ENCODE measurements at regions not wholly inside any gene's neighbourhood (a gene's known extent, or its start where the extent isn't known, plus 50 kb on each side); places are given as distances from the start of the nearest gene placed in this dataset.

DNA sequence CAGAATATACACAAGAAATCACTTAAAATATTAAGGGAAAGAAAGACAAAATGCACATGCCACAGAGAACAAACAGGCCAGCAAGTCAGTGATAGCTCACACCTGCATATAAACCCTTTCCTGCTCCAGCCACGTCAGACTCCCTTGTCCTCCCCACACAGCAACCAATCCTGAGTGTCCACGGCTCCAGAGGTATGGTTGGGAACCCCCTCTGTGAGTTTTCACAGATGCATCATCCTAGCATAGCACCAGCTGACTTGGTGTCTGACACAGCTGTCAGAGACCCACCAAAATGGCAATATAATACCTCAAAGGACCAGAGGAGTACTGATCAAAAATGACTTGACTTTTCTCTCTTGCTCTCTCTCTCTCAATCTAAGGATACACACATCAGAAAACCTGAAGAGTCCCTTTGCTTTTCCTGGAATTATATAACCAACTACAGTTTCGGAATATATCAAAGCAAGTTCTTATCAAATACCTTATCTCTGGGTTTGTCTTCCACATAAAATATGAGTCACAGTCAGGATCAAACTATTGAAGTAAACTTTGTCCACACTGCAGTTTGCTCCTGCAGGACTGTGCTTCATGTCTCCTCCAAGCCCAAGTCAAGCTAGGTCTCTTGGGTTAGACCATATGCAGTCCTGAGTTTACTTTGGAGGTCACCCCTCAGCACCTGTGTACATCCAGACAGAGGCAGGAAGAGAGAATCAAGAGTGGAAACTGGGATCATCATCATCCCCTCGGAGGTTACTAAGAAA, 187.1 kb upstream of the THBS1 start:
- H3K27ac Mint-ChIP-seq = no peak overlapping the region
- no peaks in the 10 kb centered on the region for H3K36me3 Mint-ChIP-seq (ENCODE audit: low read depth)
- TF ChIP-seq, protein P1, sequence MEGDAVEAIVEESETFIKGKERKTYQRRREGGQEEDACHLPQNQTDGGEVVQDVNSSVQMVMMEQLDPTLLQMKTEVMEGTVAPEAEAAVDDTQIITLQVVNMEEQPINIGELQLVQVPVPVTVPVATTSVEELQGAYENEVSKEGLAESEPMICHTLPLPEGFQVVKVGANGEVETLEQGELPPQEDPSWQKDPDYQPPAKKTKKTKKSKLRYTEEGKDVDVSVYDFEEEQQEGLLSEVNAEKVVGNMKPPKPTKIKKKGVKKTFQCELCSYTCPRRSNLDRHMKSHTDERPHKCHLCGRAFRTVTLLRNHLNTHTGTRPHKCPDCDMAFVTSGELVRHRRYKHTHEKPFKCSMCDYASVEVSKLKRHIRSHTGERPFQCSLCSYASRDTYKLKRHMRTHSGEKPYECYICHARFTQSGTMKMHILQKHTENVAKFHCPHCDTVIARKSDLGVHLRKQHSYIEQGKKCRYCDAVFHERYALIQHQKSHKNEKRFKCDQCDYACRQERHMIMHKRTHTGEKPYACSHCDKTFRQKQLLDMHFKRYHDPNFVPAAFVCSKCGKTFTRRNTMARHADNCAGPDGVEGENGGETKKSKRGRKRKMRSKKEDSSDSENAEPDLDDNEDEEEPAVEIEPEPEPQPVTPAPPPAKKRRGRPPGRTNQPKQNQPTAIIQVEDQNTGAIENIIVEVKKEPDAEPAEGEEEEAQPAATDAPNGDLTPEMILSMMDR (IDR thresholded peaks at IDR 0.05) = no peak
- no peak overlapping the region for H3K4me3 Mint-ChIP-seq
- DNase-seq = no peak
- H3K9me3 Mint-ChIP-seq = no peaks in the 10 kb centered on the region
- H3K27me3 Mint-ChIP-seq (ENCODE audit: low read depth, poor library complexity) = no peaks in the 10 kb centered on the region
- H3K4me1 Mint-ChIP-seq = no peaks in the 10 kb centered on the region

DNA sequence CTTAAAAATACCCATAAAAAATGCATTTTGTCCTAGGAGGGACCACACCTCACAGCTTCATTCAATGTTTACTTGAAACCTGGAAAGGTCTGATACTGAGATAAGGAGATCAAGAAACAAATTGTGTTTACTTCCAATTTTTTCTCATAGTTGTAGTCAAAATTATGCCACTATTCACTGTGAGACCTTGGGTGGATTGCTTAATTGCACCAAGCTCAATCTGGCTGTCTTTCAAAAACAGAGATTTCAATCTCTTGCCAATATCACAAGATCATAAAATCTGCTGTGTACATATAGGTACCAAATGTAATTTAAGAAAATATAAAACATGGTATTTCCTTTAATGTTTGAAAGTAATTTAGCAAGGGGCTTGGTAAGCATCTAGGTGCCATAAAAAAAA, 186.4 kb upstream of the THBS1 start:
- TF ChIP-seq, protein P1 (IDR thresholded peaks at IDR 0.05) = no peak
- Mint-ChIP-seq H3K27me3 (ENCODE audit: low read depth, poor library complexity) (no peaks in the 10 kb centered on the region), H3K4me1 (no peaks in the 10 kb centered on the region), H3K36me3 (ENCODE audit: low read depth) (no peaks in the 10 kb centered on the region), H3K4me3 (no peak overlapping the region), H3K9me3 (no peaks in the 10 kb centered on the region), H3K27ac (no peak overlapping the region)
- DNase-seq = no peak

DNA sequence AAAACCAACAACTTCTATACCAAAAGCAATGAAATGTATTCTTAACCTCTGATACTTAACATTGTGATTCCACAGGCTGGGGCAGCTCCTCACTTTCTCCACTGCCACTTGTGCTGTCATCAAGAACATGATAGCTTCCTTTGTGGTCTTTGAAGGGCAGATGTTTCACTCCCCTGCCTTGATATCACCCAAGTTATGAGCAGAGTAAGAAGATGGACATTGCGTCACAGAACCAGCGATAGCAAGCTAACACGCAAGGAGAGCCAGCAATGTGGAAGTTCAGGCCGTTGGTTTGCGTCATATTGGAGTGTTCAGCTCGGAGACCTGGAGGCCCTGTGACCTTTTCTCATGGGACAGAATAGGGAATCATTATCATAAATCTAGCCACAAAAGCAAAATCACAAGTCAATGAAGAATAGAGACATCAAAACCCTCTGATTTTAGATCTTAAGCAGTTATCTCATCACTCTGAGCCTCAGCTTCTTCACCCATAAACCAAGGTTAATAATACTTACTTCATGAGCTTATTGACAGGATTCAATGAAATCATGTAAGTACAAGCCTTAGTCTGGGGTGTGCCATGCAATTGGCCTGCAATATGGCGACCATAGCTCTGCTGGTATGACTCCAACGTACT, 183.8 kb upstream of the THBS1 start:
- no peak overlapping the region for H3K4me3 Mint-ChIP-seq
- TF ChIP-seq, protein P1 (IDR thresholded peaks at IDR 0.05) = no peak
- no peaks in the 10 kb centered on the region for H3K27me3 Mint-ChIP-seq (ENCODE audit: low read depth, poor library complexity)
- no peak overlapping the region for H3K27ac Mint-ChIP-seq
- DNase-seq = no peak
- no peaks in the 10 kb centered on the region for H3K36me3 Mint-ChIP-seq (ENCODE audit: low read depth)
- H3K4me1 Mint-ChIP-seq = no peaks in the 10 kb centered on the region
- H3K9me3 Mint-ChIP-seq = no peaks in the 10 kb centered on the region

DNA sequence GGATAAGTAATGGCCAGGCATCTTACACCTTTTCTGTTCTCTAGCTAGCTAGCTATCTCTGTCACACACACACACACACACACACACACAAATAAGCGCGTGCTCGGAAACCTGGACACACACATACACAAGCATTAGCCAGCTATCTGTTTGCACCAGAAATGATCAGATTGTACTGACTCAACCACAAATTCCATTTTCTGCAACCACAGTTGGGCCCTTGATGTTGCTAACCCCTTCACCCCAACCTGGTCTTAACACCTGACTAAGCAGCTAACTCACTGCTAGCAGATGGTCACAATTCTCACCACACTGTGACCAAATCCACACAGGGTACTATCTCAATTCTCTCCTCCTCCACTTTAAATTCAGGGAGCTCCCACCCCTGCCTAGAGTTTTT, 183.0 kb upstream of the THBS1 start:
- Mint-ChIP-seq H3K36me3 (ENCODE audit: low read depth) (no peaks in the 10 kb centered on the region), H3K4me1 (no peaks in the 10 kb centered on the region), H3K27ac (no peak overlapping the region), H3K9me3 (no peaks in the 10 kb centered on the region), H3K4me3 (no peak overlapping the region), H3K27me3 (ENCODE audit: low read depth, poor library complexity) (no peaks in the 10 kb centered on the region)
- no peak for DNase-seq
- TF ChIP-seq, protein P1 (IDR thresholded peaks at IDR 0.05) = no peak

DNA sequence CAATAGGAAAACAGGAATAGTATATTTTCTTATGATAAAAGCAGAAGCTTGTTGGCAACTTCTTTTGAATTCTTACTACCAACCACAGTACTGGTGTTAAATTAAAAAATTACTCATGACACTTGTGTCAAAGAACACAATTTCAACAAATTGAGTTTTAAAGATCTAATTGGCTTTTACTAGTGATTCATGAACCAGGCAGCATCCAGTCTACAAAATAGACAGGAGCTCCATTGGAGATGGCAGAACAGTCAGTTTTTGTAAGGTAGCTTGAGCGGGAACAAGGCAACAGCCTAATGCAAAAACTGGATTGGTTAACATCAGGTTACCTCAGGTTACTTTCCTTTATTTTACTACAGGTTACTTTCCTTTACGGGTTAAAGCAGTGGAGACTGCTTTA, 181.3 kb upstream of the THBS1 start:
- H3K4me3 Mint-ChIP-seq = no peak overlapping the region
- TF ChIP-seq, protein P1 (IDR thresholded peaks at IDR 0.05) = no peak
- H3K4me1 Mint-ChIP-seq = no peaks in the 10 kb centered on the region
- no peaks in the 10 kb centered on the region for H3K9me3 Mint-ChIP-seq
- no peaks in the 10 kb centered on the region for H3K27me3 Mint-ChIP-seq (ENCODE audit: low read depth, poor library complexity)
- no peak overlapping the region for H3K27ac Mint-ChIP-seq
- no peaks in the 10 kb centered on the region for H3K36me3 Mint-ChIP-seq (ENCODE audit: low read depth)
- DNase-seq = no peak

DNA sequence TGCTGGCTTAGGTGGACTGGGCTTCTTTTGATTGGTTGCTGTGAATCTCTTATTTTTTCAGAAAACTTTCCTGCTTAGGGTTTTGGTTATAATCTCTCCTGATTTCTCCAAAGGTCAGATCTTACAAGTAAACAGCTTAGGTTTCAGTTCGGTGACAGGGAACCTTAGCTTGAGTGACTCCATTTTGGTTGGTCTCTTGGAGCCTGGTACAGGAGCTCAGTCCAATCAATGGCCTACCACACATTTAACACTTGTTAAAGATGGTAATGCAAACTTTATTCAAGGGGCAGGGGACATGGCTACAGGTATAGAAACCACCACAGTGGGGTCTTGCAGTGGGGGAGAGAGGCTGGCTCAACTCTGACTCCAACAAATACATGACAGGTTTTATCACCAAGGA, 180.9 kb upstream of the THBS1 start:
- no peaks in the 10 kb centered on the region for H3K4me1 Mint-ChIP-seq
- TF ChIP-seq, protein P1 (IDR thresholded peaks at IDR 0.05) = no peak
- H3K4me3 Mint-ChIP-seq = no peak overlapping the region
- DNase-seq = no peak
- H3K27ac Mint-ChIP-seq = no peak overlapping the region
- no peaks in the 10 kb centered on the region for H3K36me3 Mint-ChIP-seq (ENCODE audit: low read depth)
- no peaks in the 10 kb centered on the region for H3K27me3 Mint-ChIP-seq (ENCODE audit: low read depth, poor library complexity)
- no peaks in the 10 kb centered on the region for H3K9me3 Mint-ChIP-seq

Measured in nephron progenitor cell (in vitro differentiated cells).